Neuronal stem cell (in vitro differentiated cells): ENCODE measurements at regions not wholly inside any gene's neighbourhood (a gene's known extent, or its start where the extent isn't known, plus 50 kb on each side); places are given as distances from the start of the nearest gene placed in this dataset.

Source experiments
- DNase-seq: peaks from one replicate; pipeline ENCODE4 v3.0.0-alpha.2; 2013; ENCODE audit warnings: low spot score
- H2AFZ ChIP-seq: one replicate; pipeline ENCODE4 v1.6.1; 2013; ENCODE audit warnings: mild to moderate bottlenecking, low read length, inconsistent platforms
- H2AK5ac ChIP-seq: 2 replicates; pipeline ENCODE4 v1.6.1; 2013; ENCODE audit warnings: low read depth, mild to moderate bottlenecking, inconsistent platforms, low read length, moderate library complexity, mixed read lengths
- H2BK120ac ChIP-seq: 2 replicates; pipeline ENCODE4 v1.6.1; 2013; ENCODE audit warnings: low read depth, mild to moderate bottlenecking, inconsistent platforms, low read length, moderate library complexity, mixed read lengths
- H2BK12ac ChIP-seq: one replicate; pipeline ENCODE4 v1.6.1; 2013; ENCODE audit warnings: low read length, inconsistent platforms
- H2BK15ac ChIP-seq: 2 replicates; pipeline ENCODE4 v1.6.1; 2013; ENCODE audit warnings: mild to moderate bottlenecking, low read length, inconsistent platforms, mixed read lengths
- H2BK5ac ChIP-seq: one replicate; pipeline ENCODE4 v1.6.1; 2013; ENCODE audit warnings: inconsistent platforms, mild to moderate bottlenecking, low read length, moderate library complexity
- H3K14ac ChIP-seq: one replicate; pipeline ENCODE4 v1.6.1; 2013; ENCODE audit warnings: low read length, inconsistent platforms
- H3K18ac ChIP-seq: 2 replicates; pipeline ENCODE4 v1.6.1; 2013; ENCODE audit warnings: low read length, inconsistent platforms
- H3K23ac ChIP-seq: 2 replicates; pipeline ENCODE4 v1.6.1; 2013; ENCODE audit warnings: low read depth, mild to moderate bottlenecking, mixed read lengths, low read length, inconsistent platforms; ENCODE audit not compliant: poor library complexity
- H3K27ac ChIP-seq: replicated peaks from 3 replicates; pipeline ENCODE4 v1.5.1; 2013; ENCODE audit warnings: low read length, inconsistent platforms
- H3K27me3 ChIP-seq, 3 experiments: 2 replicates each; pipeline ENCODE4 v1.6.1; 2013; ENCODE audit warnings: low read length in 3 of 3, mild to moderate bottlenecking in 2 of 3, inconsistent platforms in 1 of 3, low read depth in 1 of 3, mixed read lengths in 1 of 3, moderate library complexity in 1 of 3; ENCODE audit not compliant: control insufficient read depth in 3 of 3, insufficient read depth in 3 of 3
- H3K36me3 ChIP-seq, 2 donors: replicated peaks in 1 of 2; 2 replicates each; pipeline ENCODE4 v1.6.1; 2013; ENCODE audit warnings: low read length in 2 of 2; ENCODE audit not compliant: control insufficient read depth in 2 of 2, insufficient read depth in 2 of 2
- H3K4ac ChIP-seq: 2 replicates; pipeline ENCODE4 v1.6.1; 2013; ENCODE audit warnings: inconsistent platforms, mild to moderate bottlenecking, low read length, moderate library complexity
- H3K4me1 ChIP-seq, 2 donors: 1 replicate in 1 of 2; 2 replicates in 1 of 2; pipeline ENCODE4 v1.6.1; 2013; ENCODE audit warnings: low read length in 2 of 2, low read depth in 1 of 2; ENCODE audit not compliant: control insufficient read depth in 2 of 2, insufficient read depth in 1 of 2
- H3K4me2 ChIP-seq: one replicate; pipeline ENCODE4 v1.6.1; 2013; ENCODE audit warnings: mild to moderate bottlenecking, low read length, inconsistent platforms; ENCODE audit not compliant: insufficient read depth, poor library complexity, severe bottlenecking
- H3K4me3 ChIP-seq, 2 donors: 2 replicates each; pipeline ENCODE4 v1.5.1; 2013; ENCODE audit warnings: low read length in 2 of 2, mild to moderate bottlenecking in 2 of 2, inconsistent platforms in 1 of 2, moderate library complexity in 1 of 2
- H3K79me1 ChIP-seq: one replicate; pipeline ENCODE4 v1.6.1; 2013; ENCODE audit warnings: low read depth, mild to moderate bottlenecking, inconsistent platforms, low read length, moderate library complexity
- H3K9ac ChIP-seq: one replicate; pipeline ENCODE4 v1.6.1; 2013; ENCODE audit warnings: mild to moderate bottlenecking, low read depth, low read length, inconsistent platforms; ENCODE audit not compliant: poor library complexity
- H3K9me3 ChIP-seq, 2 donors: replicated peaks in 1 of 2; 2 replicates each; pipeline versions ENCODE3 to v1.6.1; 2013; ENCODE audit warnings: low read length in 2 of 2, mild to moderate bottlenecking in 2 of 2, inconsistent platforms in 1 of 2, low read depth in 1 of 2, mixed read lengths in 1 of 2, moderate library complexity in 1 of 2; ENCODE audit not compliant: control insufficient read depth in 2 of 2, insufficient read depth in 1 of 2
- H4K8ac ChIP-seq: one replicate; pipeline ENCODE4 v1.6.1; 2013; ENCODE audit warnings: low read depth, mild to moderate bottlenecking, inconsistent platforms, low read length, moderate library complexity
- H4K91ac ChIP-seq: one replicate; pipeline ENCODE4 v1.6.1; 2013; ENCODE audit warnings: low read length, low read depth, mild to moderate bottlenecking, inconsistent platforms; ENCODE audit not compliant: poor library complexity
- WGBS, 2 donors: extraction: QIAGEN DNeasy Blood & Tissue Kit; methylation state at CpG; one replicate each; pipeline ENCODE4 v1.1.7; 2013; ENCODE audit warnings: missing lambda C conversion rate in 2 of 2, mixed read lengths in 1 of 2; ENCODE audit not compliant: insufficient read length in 2 of 2, insufficient replicate concordance in 1 of 2; ENCODE audit errors: extremely low coverage in 2 of 2; 5-methylcytosine and 5-hydroxymethylcytosine counted together

- Histone ChIP-seq H3K14ac (no peak overlapping the region), H2AK5ac (no peak overlapping the region), H2AFZ (no peak overlapping the region), H3K4ac (no peak overlapping the region), H2BK12ac (no peak overlapping the region), H3K23ac (no peak overlapping the region), H3K18ac (no peak overlapping the region), H4K91ac (no peak overlapping the region), H3K9ac (no peak overlapping the region), H3K27me3 (no peaks in the 10 kb centered on the region), H3K4me2 (no peak overlapping the region), H3K79me1 (no peaks in the 10 kb centered on the region), H3K9me3 (peaks cover 10 to 29% of the 10 kb centered on the region in 2 donors), H3K36me3 (no peaks in the 10 kb centered on the region), H2BK120ac (no peak overlapping the region), H3K4me1 (no peaks in the 10 kb centered on the region), H2BK15ac (no peak overlapping the region), H2BK5ac (no peak overlapping the region), H3K4me3 (no peak overlapping the region), H3K27ac (no peak overlapping the region), H4K8ac (no peak overlapping the region)
- no peak for DNase-seq
- no CpG with 5 or more reads among the region's 2 CpGs for WGBS, 2 donors
Measured at GRCh38 chr6:164807125-164807524, 502.3 kb downstream of the C6orf118 start.

- Histone ChIP-seq H3K18ac (no peak overlapping the region), H2BK5ac (no peak overlapping the region), H3K14ac (no peak overlapping the region), H3K27me3 (no peaks in the 10 kb centered on the region), H4K91ac (no peak overlapping the region), H3K36me3 (peaks cover 0 to 1% of the 10 kb centered on the region in 2 donors), H3K23ac (no peak overlapping the region), H2BK12ac (no peak overlapping the region), H3K4me1 (no peaks in the 10 kb centered on the region), H3K4me2 (no peak overlapping the region), H4K8ac (no peak overlapping the region), H2BK120ac (no peak overlapping the region), H3K79me1 (no peaks in the 10 kb centered on the region), H3K4me3 (no peak overlapping the region), H3K9me3 (peaks cover 0 to 3% of the 10 kb centered on the region in 2 donors), H2AFZ (no peak overlapping the region), H3K4ac (no peak overlapping the region), H3K27ac (no peak overlapping the region), H2AK5ac (no peak overlapping the region), H2BK15ac (no peak overlapping the region), H3K9ac (no peak overlapping the region)
- WGBS, 2 donors, result no CpG with 5 or more reads among the region's 9 CpGs
- DNase-seq, result no peak
Measured at GRCh38 chr6:164795056-164795815, 514.2 kb downstream of the C6orf118 start.

DNA sequence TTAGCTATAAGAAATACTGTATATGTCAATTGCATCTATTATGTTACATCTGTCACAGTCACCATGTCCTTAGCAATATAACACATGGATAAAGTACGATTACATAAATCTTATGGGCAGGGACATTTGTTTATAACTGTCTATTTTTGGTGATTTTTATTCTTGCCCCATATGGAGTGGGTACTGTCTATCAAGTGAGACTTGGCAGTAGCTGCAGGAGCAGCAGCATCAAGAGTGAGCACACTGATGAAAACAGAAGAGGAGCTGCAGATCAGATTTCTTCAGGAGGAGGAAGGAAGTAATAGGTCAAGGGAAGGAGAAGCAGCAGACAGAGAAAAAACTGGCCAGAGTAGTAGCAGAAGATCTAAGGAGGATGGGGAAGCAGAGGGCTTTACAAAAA lies 516.7 kb downstream of the C6orf118 start:
- Histone ChIP-seq H2BK15ac (no peak overlapping the region), H3K9me3 (peaks cover 0 to 6% of the 10 kb centered on the region in 2 donors), H2BK120ac (no peak overlapping the region), H3K4ac (no peak overlapping the region), H3K79me1 (no peaks in the 10 kb centered on the region), H2AFZ (peak overlapping the region; percentile 44), H2BK12ac (no peak overlapping the region), H4K8ac (no peak overlapping the region), H2BK5ac (no peak overlapping the region), H3K23ac (no peak overlapping the region), H3K9ac (no peak overlapping the region), H3K4me3 (no peak overlapping the region), H3K4me1 (no peaks in the 10 kb centered on the region), H3K18ac (no peak overlapping the region), H4K91ac (no peak overlapping the region), H3K36me3 (no peaks in the 10 kb centered on the region), H2AK5ac (no peak overlapping the region), H3K27ac (no peak overlapping the region), H3K4me2 (no peak overlapping the region), H3K14ac (no peak overlapping the region), H3K27me3 (no peaks in the 10 kb centered on the region)
- DNase-seq, result no peak
- WGBS, 2 donors, result no CpG with 5 or more reads among the region's 1 CpG

GRCh38 chr6:164791498-164791897 lies 517.9 kb downstream of the C6orf118 start:
- no peak overlapping the region for H3K9ac ChIP-seq
- H3K36me3 ChIP-seq, result no peaks in the 10 kb centered on the region
- no peak overlapping the region for H2AFZ ChIP-seq
- H2BK12ac ChIP-seq, result no peak overlapping the region
- no peak overlapping the region for H3K27ac ChIP-seq
- no peaks in the 10 kb centered on the region for H3K79me1 ChIP-seq
- no peak for DNase-seq
- H3K4me3 ChIP-seq, result no peak overlapping the region
- H3K14ac ChIP-seq, result no peak overlapping the region
- no peak overlapping the region for H2BK120ac ChIP-seq
- no peak overlapping the region for H2BK15ac ChIP-seq
- no peak overlapping the region for H4K91ac ChIP-seq
- H3K18ac ChIP-seq, result no peak overlapping the region
- H3K9me3 ChIP-seq, result peaks cover 0 to 6% of the 10 kb centered on the region in 2 donors
- no peak overlapping the region for H2AK5ac ChIP-seq
- no peaks in the 10 kb centered on the region for H3K4me1 ChIP-seq
- H3K4me2 ChIP-seq, result no peak overlapping the region
- no peak overlapping the region for H3K23ac ChIP-seq
- no peaks in the 10 kb centered on the region for H3K27me3 ChIP-seq
- no peak overlapping the region for H2BK5ac ChIP-seq
- H4K8ac ChIP-seq, result no peak overlapping the region
- no peak overlapping the region for H3K4ac ChIP-seq
